Activated CD8-positive, alpha-beta T cell treated with anti-CD3 and anti-CD28 coated beads for 36 hours (primary cell): ENCODE measurements at regions not wholly inside any gene's neighbourhood (a gene's known extent, or its start where the extent isn't known, plus 50 kb on each side); places are given as distances from the start of the nearest gene placed in this dataset.

Experiments
- ATAC-seq: fragments of 200-7000 bp; cut with Tn5 transposase; one replicate; pipeline ENCODE4 v1.10.0; 2021; ENCODE audit warnings: mild to moderate bottlenecking, moderate library complexity
- CTCF ChIA-PET: fragments of 350-600 bp; sonication (Branson Sonifier 250); formaldehyde crosslinking; loops from one replicate; lab custom pipeline; 2021; ENCODE audit warnings: antibody characterized with exemption; lab: Charles Lee
- POLR2A ChIA-PET: fragments of 350-600 bp; sonication (Branson Sonifier 250); formaldehyde crosslinking; loops from one replicate; lab custom pipeline; 2021; ENCODE audit warnings: antibody characterized with exemption; lab: Charles Lee
- DNase-seq: peaks from one replicate; pipeline ENCODE4 v3.0.0-alpha.2; 2020
- H3K27ac Mint-ChIP-seq: one replicate; pipeline ENCODE4 v1.8.0; 2021; ENCODE audit warnings: mild to moderate bottlenecking, mixed read lengths
- H3K27me3 Mint-ChIP-seq: one replicate; pipeline ENCODE4 v1.8.0; 2021; ENCODE audit warnings: mixed read lengths
- H3K36me3 Mint-ChIP-seq: one replicate; pipeline ENCODE4 v1.8.0; 2021; ENCODE audit warnings: low read depth, mixed read lengths
- H3K4me1 Mint-ChIP-seq: one replicate; pipeline ENCODE4 v1.8.0; 2021; ENCODE audit warnings: low read depth, mixed read lengths
- H3K4me3 Mint-ChIP-seq: one replicate; pipeline ENCODE4 v1.8.0; 2021; ENCODE audit warnings: mild to moderate bottlenecking, moderate library complexity, mixed read lengths
- H3K9me3 Mint-ChIP-seq: one replicate; pipeline ENCODE4 v1.8.0; 2021; ENCODE audit warnings: mixed read lengths
- CTCF ChIP-seq: fragments of 200-600 bp; IDR thresholded peaks from one replicate; pipeline ENCODE4 v1.8.0; 2022; ENCODE audit warnings: antibody characterized with exemption, mild to moderate bottlenecking
- intact Hi-C: fragments of 100-400 bp; cut with micrococcal nuclease; formaldehyde crosslinking; loops from one replicate; pipeline ENCODE4 v1.10.0; 2022

GRCh38 chr13:109301276-109301675 lies 485.1 kb downstream of the IRS2 start:
- no peak for ATAC-seq
- H3K9me3 Mint-ChIP-seq, result no peaks in the 10 kb centered on the region
- intact Hi-C loops, result no loop called here
- H3K27me3 Mint-ChIP-seq, result no peaks in the 10 kb centered on the region
- no peaks in the 10 kb centered on the region for H3K36me3 Mint-ChIP-seq
- POLR2A ChIA-PET, result no interaction called here
- CTCF ChIA-PET, result no interaction called here
- DNase-seq, result no peak
- no peak overlapping the region for H3K27ac Mint-ChIP-seq
- H3K4me1 Mint-ChIP-seq, result no peaks in the 10 kb centered on the region
- TF ChIP-seq CTCF, result no peak
- no peak overlapping the region for H3K4me3 Mint-ChIP-seq

GRCh38 chr13:109297628-109298027 lies 488.8 kb downstream of the IRS2 start:
- intact Hi-C loops, result no loop called here
- no peak overlapping the region for H3K27ac Mint-ChIP-seq

GRCh38 chr13:109293166-109293565 lies 493.2 kb downstream of the IRS2 start:
- Mint-ChIP-seq H3K27me3 (no peaks in the 10 kb centered on the region), H3K4me1 (no peaks in the 10 kb centered on the region), H3K27ac (no peak overlapping the region), H3K4me3 (no peak overlapping the region), H3K9me3 (peaks cover 3% of the 10 kb centered on the region), H3K36me3 (no peaks in the 10 kb centered on the region)
- ChIA-PET POLR2A (no interaction called here), CTCF (no interaction called here)
- no peak for ATAC-seq
- DNase-seq, result no peak
- no peak for TF ChIP-seq CTCF
- intact Hi-C loops, result no loop called here

More at GRCh38 chr13:109297628-109298027, 488.8 kb downstream of the IRS2 start:
- H3K9me3 Mint-ChIP-seq, result peaks cover 3% of the 10 kb centered on the region
- DNase-seq, result no peak
- ChIA-PET CTCF (no interaction called here), POLR2A (no interaction called here)
- no peak for TF ChIP-seq CTCF
- no peaks in the 10 kb centered on the region for H3K4me1 Mint-ChIP-seq
- H3K27me3 Mint-ChIP-seq, result no peaks in the 10 kb centered on the region
- H3K4me3 Mint-ChIP-seq, result no peak overlapping the region
- no peaks in the 10 kb centered on the region for H3K36me3 Mint-ChIP-seq
- no peak for ATAC-seq

- ChIA-PET POLR2A (no interaction called here), CTCF (no interaction called here)
- DNase-seq, result no peak
- no peaks in the 10 kb centered on the region for H3K4me1 Mint-ChIP-seq
- H3K4me3 Mint-ChIP-seq, result no peak overlapping the region
- no peaks in the 10 kb centered on the region for H3K27me3 Mint-ChIP-seq
- TF ChIP-seq CTCF, result no peak
- H3K36me3 Mint-ChIP-seq, result no peaks in the 10 kb centered on the region
- no peak for ATAC-seq
- H3K27ac Mint-ChIP-seq, result no peak overlapping the region
- no peaks in the 10 kb centered on the region for H3K9me3 Mint-ChIP-seq
- intact Hi-C loops, result no loop called here
These were observed 498.2 kb downstream of the IRS2 start for GRCh38 chr13:109288151-109288709.

- POLR2A ChIA-PET, result no interaction called here
- no peaks in the 10 kb centered on the region for H3K27me3 Mint-ChIP-seq
These were observed 498.8 kb downstream of the IRS2 start for GRCh38 chr13:109287553-109287952.

More at GRCh38 chr13:109287553-109287952, 498.8 kb downstream of the IRS2 start:
- no peaks in the 10 kb centered on the region for H3K9me3 Mint-ChIP-seq
- H3K27ac Mint-ChIP-seq, result no peak overlapping the region
- ATAC-seq (no peak), DNase-seq (no peak)
- no peaks in the 10 kb centered on the region for H3K4me1 Mint-ChIP-seq
- intact Hi-C loops, result no loop called here
- no peaks in the 10 kb centered on the region for H3K36me3 Mint-ChIP-seq
- no peak overlapping the region for H3K4me3 Mint-ChIP-seq
- no peak for TF ChIP-seq CTCF
- CTCF ChIA-PET, result no interaction called here
